ENCODE measurements at regions not wholly inside any gene's neighbourhood (a gene's known extent, or its start where the extent isn't known, plus 50 kb on each side); places are given as distances from the start of the nearest gene placed in this dataset.

GRCh38 chr1:217348960-217349664 is 281.8 kb downstream of the GPATCH2 start:
- WGBS, 2 experiments (ENCODE audit: insufficient coverage in 2 of 2), result 93% methylated on average over 4 to 5 of the region's 7 CpGs

GRCh38 chr1:217344712-217345111 is 286.2 kb downstream of the GPATCH2 start:
- H3K9me3 ChIP-seq (ENCODE audit: control insufficient read depth, low read length), result no peaks in the 10 kb centered on the region
- H3K4me1 ChIP-seq (ENCODE audit: control insufficient read depth, insufficient read depth, low read length, poor library complexity, severe bottlenecking), result no peaks in the 10 kb centered on the region
- WGBS, 2 experiments (ENCODE audit: insufficient coverage in 2 of 2), result no CpG with 5 or more reads among the region's 1 CpG
- no peaks in the 10 kb centered on the region for H3K36me3 ChIP-seq (ENCODE audit: control insufficient read depth, insufficient read depth, low read length)
- no peak overlapping the region for H3K4me3 ChIP-seq (ENCODE audit: extremely low read depth, insufficient read depth, low read length, poor library complexity, severe bottlenecking)
- H3K27ac ChIP-seq (ENCODE audit: low read depth, low read length, severe bottlenecking), result no peak overlapping the region

More at GRCh38 chr1:217348960-217349664, 281.8 kb downstream of the GPATCH2 start:
- no peak overlapping the region for H3K27ac ChIP-seq (ENCODE audit: low read depth, low read length, severe bottlenecking)
- H3K4me3 ChIP-seq (ENCODE audit: extremely low read depth, insufficient read depth, low read length, poor library complexity, severe bottlenecking), result no peak overlapping the region
- H3K9me3 ChIP-seq (ENCODE audit: control insufficient read depth, low read length), result no peaks in the 10 kb centered on the region
- H3K36me3 ChIP-seq (ENCODE audit: control insufficient read depth, insufficient read depth, low read length), result no peaks in the 10 kb centered on the region
- no peaks in the 10 kb centered on the region for H3K4me1 ChIP-seq (ENCODE audit: control insufficient read depth, insufficient read depth, low read length, poor library complexity, severe bottlenecking)

GRCh38 chr1:217343907-217344306 is 287.0 kb downstream of the GPATCH2 start:
- Histone ChIP-seq H3K4me1 (ENCODE audit: control insufficient read depth, insufficient read depth, low read length, poor library complexity, severe bottlenecking) (no peaks in the 10 kb centered on the region), H3K27ac (ENCODE audit: low read depth, low read length, severe bottlenecking) (no peak overlapping the region), H3K4me3 (ENCODE audit: extremely low read depth, insufficient read depth, low read length, poor library complexity, severe bottlenecking) (no peak overlapping the region), H3K36me3 (ENCODE audit: control insufficient read depth, insufficient read depth, low read length) (no peaks in the 10 kb centered on the region), H3K9me3 (ENCODE audit: control insufficient read depth, low read length) (no peaks in the 10 kb centered on the region)
- WGBS, 2 experiments (ENCODE audit: insufficient coverage in 2 of 2), result 73 to 82% methylated on average over 2 to 4 of the region's 8 CpGs

GRCh38 chr1:217342105-217342504 is 288.8 kb downstream of the GPATCH2 start:
- Histone ChIP-seq H3K4me1 (ENCODE audit: control insufficient read depth, insufficient read depth, low read length, poor library complexity, severe bottlenecking) (no peaks in the 10 kb centered on the region), H3K9me3 (ENCODE audit: control insufficient read depth, low read length) (no peaks in the 10 kb centered on the region), H3K36me3 (ENCODE audit: control insufficient read depth, insufficient read depth, low read length) (no peaks in the 10 kb centered on the region), H3K27ac (ENCODE audit: low read depth, low read length, severe bottlenecking) (no peak overlapping the region), H3K4me3 (ENCODE audit: extremely low read depth, insufficient read depth, low read length, poor library complexity, severe bottlenecking) (no peak overlapping the region)

- Histone ChIP-seq H3K4me3 (ENCODE audit: extremely low read depth, insufficient read depth, low read length, poor library complexity, severe bottlenecking) (no peak overlapping the region), H3K27ac (ENCODE audit: low read depth, low read length, severe bottlenecking) (no peak overlapping the region), H3K9me3 (ENCODE audit: control insufficient read depth, low read length) (no peaks in the 10 kb centered on the region), H3K4me1 (ENCODE audit: control insufficient read depth, insufficient read depth, low read length, poor library complexity, severe bottlenecking) (no peaks in the 10 kb centered on the region), H3K36me3 (ENCODE audit: control insufficient read depth, insufficient read depth, low read length) (no peaks in the 10 kb centered on the region)
- 60 to 100% methylated on average over 1 to 2 of the region's 4 CpGs for WGBS, 2 experiments (ENCODE audit: insufficient coverage in 2 of 2)
Observed at GRCh38 chr1:217336724-217337123, 294.2 kb downstream of the GPATCH2 start.

GRCh38 chr1:217333939-217334338 is 297.0 kb downstream of the GPATCH2 start:
- H3K27ac ChIP-seq (ENCODE audit: low read depth, low read length, severe bottlenecking), result no peak overlapping the region
- H3K36me3 ChIP-seq (ENCODE audit: control insufficient read depth, insufficient read depth, low read length), result no peaks in the 10 kb centered on the region
- 44 to 72% methylated on average over 3 of the region's 6 CpGs for WGBS, 2 experiments (ENCODE audit: insufficient coverage in 2 of 2)
- peaks cover 9% of the 10 kb centered on the region for H3K9me3 ChIP-seq (ENCODE audit: control insufficient read depth, low read length)
- H3K4me1 ChIP-seq (ENCODE audit: control insufficient read depth, insufficient read depth, low read length, poor library complexity, severe bottlenecking), result no peaks in the 10 kb centered on the region
- H3K4me3 ChIP-seq (ENCODE audit: extremely low read depth, insufficient read depth, low read length, poor library complexity, severe bottlenecking), result no peak overlapping the region

GRCh38 chr1:217332431-217333065 is 298.3 kb downstream of the GPATCH2 start:
- Histone ChIP-seq H3K9me3 (ENCODE audit: control insufficient read depth, low read length) (peaks cover 9% of the 10 kb centered on the region), H3K4me3 (ENCODE audit: extremely low read depth, insufficient read depth, low read length, poor library complexity, severe bottlenecking) (no peak overlapping the region), H3K4me1 (ENCODE audit: control insufficient read depth, insufficient read depth, low read length, poor library complexity, severe bottlenecking) (no peaks in the 10 kb centered on the region), H3K36me3 (ENCODE audit: control insufficient read depth, insufficient read depth, low read length) (no peaks in the 10 kb centered on the region), H3K27ac (ENCODE audit: low read depth, low read length, severe bottlenecking) (no peak overlapping the region)
- WGBS, 2 experiments (ENCODE audit: insufficient coverage in 2 of 2), result no CpG with 5 or more reads among the region's 4 CpGs

GRCh38 chr1:217331698-217332097 is 299.2 kb downstream of the GPATCH2 start:
- H3K4me1 ChIP-seq (ENCODE audit: control insufficient read depth, insufficient read depth, low read length, poor library complexity, severe bottlenecking), result no peaks in the 10 kb centered on the region
- H3K36me3 ChIP-seq (ENCODE audit: control insufficient read depth, insufficient read depth, low read length), result no peaks in the 10 kb centered on the region
- WGBS, 2 experiments (ENCODE audit: insufficient coverage in 2 of 2), result 88 to 91% methylated on average over 4 of the region's 4 CpGs
- no peak overlapping the region for H3K27ac ChIP-seq (ENCODE audit: low read depth, low read length, severe bottlenecking)
- peaks cover 9% of the 10 kb centered on the region for H3K9me3 ChIP-seq (ENCODE audit: control insufficient read depth, low read length)
- H3K4me3 ChIP-seq (ENCODE audit: extremely low read depth, insufficient read depth, low read length, poor library complexity, severe bottlenecking), result no peak overlapping the region

GRCh38 chr1:217327901-217328300 is 303.0 kb downstream of the GPATCH2 start:
- Histone ChIP-seq H3K4me3 (ENCODE audit: extremely low read depth, insufficient read depth, low read length, poor library complexity, severe bottlenecking) (no peak overlapping the region), H3K4me1 (ENCODE audit: control insufficient read depth, insufficient read depth, low read length, poor library complexity, severe bottlenecking) (no peaks in the 10 kb centered on the region), H3K27ac (ENCODE audit: low read depth, low read length, severe bottlenecking) (no peak overlapping the region), H3K9me3 (ENCODE audit: control insufficient read depth, low read length) (peaks cover 9% of the 10 kb centered on the region), H3K36me3 (ENCODE audit: control insufficient read depth, insufficient read depth, low read length) (no peaks in the 10 kb centered on the region)
- WGBS, 2 experiments (ENCODE audit: insufficient coverage in 2 of 2), result 91 to 96% methylated on average over 3 of the region's 3 CpGs

- no peak overlapping the region for H3K27ac ChIP-seq (ENCODE audit: low read depth, low read length, severe bottlenecking)
- WGBS, 2 experiments (ENCODE audit: insufficient coverage in 2 of 2), result no CpG with 5 or more reads among the region's 2 CpGs
- no peaks in the 10 kb centered on the region for H3K9me3 ChIP-seq (ENCODE audit: control insufficient read depth, low read length)
- H3K4me3 ChIP-seq (ENCODE audit: extremely low read depth, insufficient read depth, low read length, poor library complexity, severe bottlenecking), result no peak overlapping the region
- no peaks in the 10 kb centered on the region for H3K4me1 ChIP-seq (ENCODE audit: control insufficient read depth, insufficient read depth, low read length, poor library complexity, severe bottlenecking)
- no peaks in the 10 kb centered on the region for H3K36me3 ChIP-seq (ENCODE audit: control insufficient read depth, insufficient read depth, low read length)
Observed at GRCh38 chr1:217322834-217323233, 308.1 kb downstream of the GPATCH2 start.

GRCh38 chr1:217315346-217315745 is 315.5 kb downstream of the GPATCH2 start:
- no peaks in the 10 kb centered on the region for H3K36me3 ChIP-seq (ENCODE audit: control insufficient read depth, insufficient read depth, low read length)
- H3K4me1 ChIP-seq (ENCODE audit: control insufficient read depth, insufficient read depth, low read length, poor library complexity, severe bottlenecking), result no peaks in the 10 kb centered on the region
- 57 to 86% methylated on average over 1 of the region's 1 CpG for WGBS, 2 experiments (ENCODE audit: insufficient coverage in 2 of 2)
- H3K9me3 ChIP-seq (ENCODE audit: control insufficient read depth, low read length), result no peaks in the 10 kb centered on the region
- H3K4me3 ChIP-seq (ENCODE audit: extremely low read depth, insufficient read depth, low read length, poor library complexity, severe bottlenecking), result no peak overlapping the region
- no peak overlapping the region for H3K27ac ChIP-seq (ENCODE audit: low read depth, low read length, severe bottlenecking)
